Liver (tissue), 8 donors: ENCODE measurements at regions not wholly inside any gene's neighbourhood (a gene's known extent, or its start where the extent isn't known, plus 50 kb on each side); places are given as distances from the start of the nearest gene placed in this dataset.

Source experiments
- DNase-seq: peaks from one replicate; pipeline ENCODE4 v3.0.0-alpha.2; 2017; ENCODE audit warnings: low spot score
- H3K27ac ChIP-seq, 2 donors: one replicate each; pipeline ENCODE4 v1.7.0; 2013; ENCODE audit warnings: inconsistent platforms in 2 of 2, low read length in 2 of 2, control low read depth in 1 of 2, low read depth in 1 of 2, mild to moderate bottlenecking in 1 of 2
- H3K27me3 ChIP-seq, 4 donors: one replicate each; pipeline versions ENCODE4 v1.6.1 to v1.7.0; 2013; ENCODE audit warnings: low read length in 3 of 4, inconsistent platforms in 1 of 4, mild to moderate bottlenecking in 1 of 4, moderate library complexity in 1 of 4; ENCODE audit not compliant: control insufficient read depth in 4 of 4, insufficient read depth in 4 of 4
- H3K36me3 ChIP-seq, 4 donors: one replicate each; pipeline versions ENCODE4 v1.6.1 to v1.7.0; 2013; ENCODE audit warnings: low read length in 3 of 4, mild to moderate bottlenecking in 3 of 4, low read depth in 1 of 4, moderate library complexity in 1 of 4; ENCODE audit not compliant: control insufficient read depth in 4 of 4, insufficient read depth in 3 of 4
- H3K4me1 ChIP-seq, 4 donors: one replicate each; pipeline versions ENCODE4 v1.6.1 to v1.7.0; 2013; ENCODE audit warnings: low read length in 3 of 4, mild to moderate bottlenecking in 3 of 4, moderate library complexity in 1 of 4; ENCODE audit not compliant: control insufficient read depth in 4 of 4, insufficient read depth in 4 of 4
- H3K4me3 ChIP-seq, 3 donors: one replicate each; pipeline versions ENCODE4 v1.6.1 to v1.7.0; 2013; ENCODE audit warnings: low read length in 3 of 3, control low read depth in 1 of 3, low read depth in 1 of 3, mild to moderate bottlenecking in 1 of 3
- H3K9ac ChIP-seq, 2 donors: one replicate each; pipeline ENCODE4 v1.7.0; 2013; ENCODE audit warnings: low read length in 2 of 2, mild to moderate bottlenecking in 2 of 2, moderate library complexity in 2 of 2, control low read depth in 1 of 2, low read depth in 1 of 2
- H3K9me3 ChIP-seq, 4 donors: one replicate each; pipeline versions ENCODE4 v1.6.1 to v1.7.0; 2013; ENCODE audit warnings: low read length in 3 of 4; ENCODE audit not compliant: control insufficient read depth in 4 of 4
- FOXA1 ChIP-seq: IDR thresholded peaks from 2 replicates; pipeline ENCODE4 v1.6.1; 2016; ENCODE audit warnings: antibody characterized with exemption
- HNF4G ChIP-seq: IDR thresholded peaks from 2 replicates; pipeline ENCODE4 v1.6.1; 2016; ENCODE audit warnings: antibody characterized with exemption
- TAF1 ChIP-seq: conservative IDR thresholded peaks from 2 replicates; pipeline ENCODE4 v1.6.1; 2016; ENCODE audit warnings: antibody characterized with exemption, mild to moderate bottlenecking
- WGBS: extraction: QIAGEN DNeasy Blood & Tissue Kit; methylation state at CpG from one replicate; pipeline ENCODE4 v1.1.7; 2013; 5-methylcytosine and 5-hydroxymethylcytosine counted together
- TF ChIP-seq, protein P1 (sequence below): IDR thresholded peaks from 2 replicates; pipeline ENCODE4 v1.6.1; 2016; ENCODE audit warnings: antibody characterized with exemption
- TF ChIP-seq, protein P2 (sequence below): fragments of 150-350 bp; IDR thresholded peaks from 2 replicates; pipeline ENCODE4 v1.5.1; 2017; ENCODE audit warnings: improper control_type of control experiment, low read depth, low read length; ENCODE audit not compliant: missing input control
- TF ChIP-seq, protein P3 (sequence below): IDR thresholded peaks from 2 replicates; pipeline ENCODE4 v1.6.1; 2016; ENCODE audit warnings: antibody characterized with exemption
- TF ChIP-seq, protein P4 (sequence below): IDR thresholded peaks from 2 replicates; pipeline ENCODE4 v1.6.1; 2016; ENCODE audit warnings: antibody characterized with exemption
- donor health status: healthy.
- donor health status: healthy.
- donor health status: healthy.
- donor health status: healthy.
- donor health status: healthy.

DNA sequence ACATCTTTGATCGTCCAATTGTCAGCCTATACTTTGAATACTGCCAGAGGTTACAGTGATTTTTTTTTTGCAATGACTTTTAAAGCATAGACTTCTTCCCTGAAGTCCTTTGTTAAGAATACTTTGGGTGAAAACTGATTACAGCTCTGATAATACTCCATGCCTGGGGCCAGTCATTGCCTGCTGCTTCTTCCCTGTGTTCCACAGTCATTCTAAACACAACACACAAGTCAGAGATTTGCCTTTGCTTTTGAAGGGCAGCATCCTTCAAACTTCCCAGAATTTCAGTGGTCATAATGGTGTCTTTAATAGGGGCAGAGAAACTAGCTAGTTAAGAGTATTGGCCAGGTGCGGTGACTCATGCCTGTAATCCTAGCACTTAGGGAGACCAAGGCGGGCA is 153.7 kb upstream of the PLAAT1 start:
- no peak for DNase-seq
- Histone ChIP-seq H3K9me3 (peaks cover 0 to 9% (median 0%) of the 10 kb centered on the region in 4 donors), H3K36me3 (no peaks in the 10 kb centered on the region), H3K4me3 (no peak overlapping the region), H3K27ac (no peak overlapping the region), H3K4me1 (no peaks in the 10 kb centered on the region), H3K27me3 (peaks cover 0 to 2% (median 0%) of the 10 kb centered on the region in 4 donors), H3K9ac (no peak overlapping the region)
- TF ChIP-seq HNF4G, result no peak
- 83% methylated on average over 3 of the region's 3 CpGs for WGBS

DNA sequence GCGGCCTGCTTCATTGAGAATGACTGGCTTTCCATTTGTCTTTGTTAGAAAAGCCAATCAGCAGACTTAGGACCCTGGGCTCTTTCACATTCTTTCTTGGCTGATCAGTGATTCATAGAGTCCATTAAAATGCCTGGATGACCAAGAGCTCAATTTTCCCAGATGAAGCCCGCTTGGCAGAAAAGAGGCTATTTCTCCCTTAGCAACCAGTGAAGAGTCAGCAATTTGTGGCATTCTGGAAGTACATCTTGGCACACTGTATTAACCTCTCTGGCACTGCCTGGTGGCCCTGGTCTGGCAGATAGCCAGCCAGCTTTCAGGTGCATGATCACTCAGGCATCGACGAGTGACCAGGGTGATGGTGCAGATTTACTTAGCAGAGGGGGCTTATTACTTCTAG is 145.7 kb upstream of the PLAAT1 start:
- Histone ChIP-seq H3K9me3 (no peaks in the 10 kb centered on the region), H3K27me3 (no peaks in the 10 kb centered on the region), H3K27ac (no peak overlapping the region), H3K36me3 (no peaks in the 10 kb centered on the region), H3K9ac (no peak overlapping the region), H3K4me1 (no peaks in the 10 kb centered on the region), H3K4me3 (no peak overlapping the region)
- no peak for DNase-seq
- TF ChIP-seq FOXA1, result no peak
- TF ChIP-seq, protein P1, sequence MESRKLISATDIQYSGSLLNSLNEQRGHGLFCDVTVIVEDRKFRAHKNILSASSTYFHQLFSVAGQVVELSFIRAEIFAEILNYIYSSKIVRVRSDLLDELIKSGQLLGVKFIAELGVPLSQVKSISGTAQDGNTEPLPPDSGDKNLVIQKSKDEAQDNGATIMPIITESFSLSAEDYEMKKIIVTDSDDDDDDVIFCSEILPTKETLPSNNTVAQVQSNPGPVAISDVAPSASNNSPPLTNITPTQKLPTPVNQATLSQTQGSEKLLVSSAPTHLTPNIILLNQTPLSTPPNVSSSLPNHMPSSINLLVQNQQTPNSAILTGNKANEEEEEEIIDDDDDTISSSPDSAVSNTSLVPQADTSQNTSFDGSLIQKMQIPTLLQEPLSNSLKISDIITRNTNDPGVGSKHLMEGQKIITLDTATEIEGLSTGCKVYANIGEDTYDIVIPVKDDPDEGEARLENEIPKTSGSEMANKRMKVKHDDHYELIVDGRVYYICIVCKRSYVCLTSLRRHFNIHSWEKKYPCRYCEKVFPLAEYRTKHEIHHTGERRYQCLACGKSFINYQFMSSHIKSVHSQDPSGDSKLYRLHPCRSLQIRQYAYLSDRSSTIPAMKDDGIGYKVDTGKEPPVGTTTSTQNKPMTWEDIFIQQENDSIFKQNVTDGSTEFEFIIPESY, result no peak
- no peak for TF ChIP-seq TAF1
- TF ChIP-seq, protein P2, sequence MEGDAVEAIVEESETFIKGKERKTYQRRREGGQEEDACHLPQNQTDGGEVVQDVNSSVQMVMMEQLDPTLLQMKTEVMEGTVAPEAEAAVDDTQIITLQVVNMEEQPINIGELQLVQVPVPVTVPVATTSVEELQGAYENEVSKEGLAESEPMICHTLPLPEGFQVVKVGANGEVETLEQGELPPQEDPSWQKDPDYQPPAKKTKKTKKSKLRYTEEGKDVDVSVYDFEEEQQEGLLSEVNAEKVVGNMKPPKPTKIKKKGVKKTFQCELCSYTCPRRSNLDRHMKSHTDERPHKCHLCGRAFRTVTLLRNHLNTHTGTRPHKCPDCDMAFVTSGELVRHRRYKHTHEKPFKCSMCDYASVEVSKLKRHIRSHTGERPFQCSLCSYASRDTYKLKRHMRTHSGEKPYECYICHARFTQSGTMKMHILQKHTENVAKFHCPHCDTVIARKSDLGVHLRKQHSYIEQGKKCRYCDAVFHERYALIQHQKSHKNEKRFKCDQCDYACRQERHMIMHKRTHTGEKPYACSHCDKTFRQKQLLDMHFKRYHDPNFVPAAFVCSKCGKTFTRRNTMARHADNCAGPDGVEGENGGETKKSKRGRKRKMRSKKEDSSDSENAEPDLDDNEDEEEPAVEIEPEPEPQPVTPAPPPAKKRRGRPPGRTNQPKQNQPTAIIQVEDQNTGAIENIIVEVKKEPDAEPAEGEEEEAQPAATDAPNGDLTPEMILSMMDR, result no peak
- WGBS, result 79% methylated on average over 4 of the region's 4 CpGs

DNA sequence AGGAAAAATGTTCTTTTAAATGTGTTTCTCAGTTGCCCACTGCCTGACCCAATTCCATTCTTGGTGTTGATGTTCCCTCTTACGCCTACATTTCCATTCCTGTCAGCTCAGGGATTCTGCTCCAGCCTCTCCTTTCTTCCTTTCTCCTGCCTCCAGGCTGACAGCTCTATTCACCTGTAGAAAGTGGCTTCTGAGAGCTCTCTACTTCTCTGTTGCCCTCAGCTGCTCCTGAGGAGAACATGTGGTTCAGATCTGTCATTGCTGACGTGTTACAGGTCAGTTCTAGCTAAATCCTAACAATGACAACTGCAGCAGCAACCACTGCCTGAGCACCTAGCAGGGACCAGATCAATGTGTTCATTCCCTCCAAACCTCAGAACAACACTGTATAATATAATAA is 144.9 kb upstream of the PLAAT1 start:
- Histone ChIP-seq H3K27ac (no peak overlapping the region), H3K9ac (no peak overlapping the region), H3K4me3 (no peak overlapping the region), H3K36me3 (no peaks in the 10 kb centered on the region), H3K27me3 (no peaks in the 10 kb centered on the region), H3K4me1 (no peaks in the 10 kb centered on the region), H3K9me3 (peaks cover 0 to 1% (median 0%) of the 10 kb centered on the region in 4 donors)
- TF ChIP-seq, protein P3, sequence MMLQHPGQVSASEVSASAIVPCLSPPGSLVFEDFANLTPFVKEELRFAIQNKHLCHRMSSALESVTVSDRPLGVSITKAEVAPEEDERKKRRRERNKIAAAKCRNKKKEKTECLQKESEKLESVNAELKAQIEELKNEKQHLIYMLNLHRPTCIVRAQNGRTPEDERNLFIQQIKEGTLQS, result no peak
- TF ChIP-seq, protein P4, sequence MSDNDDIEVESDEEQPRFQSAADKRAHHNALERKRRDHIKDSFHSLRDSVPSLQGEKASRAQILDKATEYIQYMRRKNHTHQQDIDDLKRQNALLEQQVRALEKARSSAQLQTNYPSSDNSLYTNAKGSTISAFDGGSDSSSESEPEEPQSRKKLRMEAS, result no peak
- 68% methylated on average over 2 of the region's 2 CpGs for WGBS
- no peak for DNase-seq
